Posterior cingulate gyrus (tissue), 11 donors: ENCODE measurements at regions not wholly inside any gene's neighbourhood (a gene's known extent, or its start where the extent isn't known, plus 50 kb on each side); places are given as distances from the start of the nearest gene placed in this dataset.
"Not testable (repeated sequence)": the region's sequence is repeated elsewhere in the genome, so short reads cannot be mapped to it uniquely, and the experiment has no call there.

Experiments used
- DNase-seq, 10 donors: peaks; one replicate each; pipeline versions ENCODE4 v3.0.0 to v3.0.0-alpha.2; 2020 to 2021; ENCODE audit warnings: mixed read lengths in 3 of 10
- intact Hi-C: fragments of 100-400 bp; cut with DNase I; formaldehyde crosslinking; loops from one replicate; pipeline ENCODE4 v1.15.1; 2023

DNA sequence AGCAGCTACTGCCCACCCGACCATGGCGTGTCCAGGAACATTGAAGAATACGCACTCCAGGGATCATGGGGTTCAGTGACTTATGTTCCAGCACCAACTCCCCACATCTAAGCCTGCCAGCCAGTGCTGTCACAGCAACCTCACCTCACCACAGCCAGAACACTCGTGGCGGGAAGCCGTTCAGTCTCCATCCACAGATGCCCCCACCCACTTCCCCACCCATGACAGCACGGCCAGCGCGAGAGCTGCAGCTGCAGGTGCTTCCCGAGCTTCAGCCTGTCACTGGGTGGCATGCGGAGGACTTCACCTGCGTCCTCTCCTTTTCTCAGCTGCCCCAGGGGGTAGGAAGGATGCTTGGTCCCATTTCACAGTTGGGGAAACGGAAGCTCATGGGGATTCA is 50.3 kb downstream of the RBFOX3 start:
- peak in 2 of 10 donors; percentile 43 to 57 for DNase-seq
- intact Hi-C loops: no loop called here

GRCh38 chr17:79559111-79559887 is 51.6 kb downstream of the RBFOX3 start:
- intact Hi-C loops: loop anchor here (10.0 kb wide), 1 partner anchor 56 kb away; the partner anchor contains the start of gene RBFOX3
- peak in 2 of 10 donors; percentile 4 to 5 for DNase-seq

DNA sequence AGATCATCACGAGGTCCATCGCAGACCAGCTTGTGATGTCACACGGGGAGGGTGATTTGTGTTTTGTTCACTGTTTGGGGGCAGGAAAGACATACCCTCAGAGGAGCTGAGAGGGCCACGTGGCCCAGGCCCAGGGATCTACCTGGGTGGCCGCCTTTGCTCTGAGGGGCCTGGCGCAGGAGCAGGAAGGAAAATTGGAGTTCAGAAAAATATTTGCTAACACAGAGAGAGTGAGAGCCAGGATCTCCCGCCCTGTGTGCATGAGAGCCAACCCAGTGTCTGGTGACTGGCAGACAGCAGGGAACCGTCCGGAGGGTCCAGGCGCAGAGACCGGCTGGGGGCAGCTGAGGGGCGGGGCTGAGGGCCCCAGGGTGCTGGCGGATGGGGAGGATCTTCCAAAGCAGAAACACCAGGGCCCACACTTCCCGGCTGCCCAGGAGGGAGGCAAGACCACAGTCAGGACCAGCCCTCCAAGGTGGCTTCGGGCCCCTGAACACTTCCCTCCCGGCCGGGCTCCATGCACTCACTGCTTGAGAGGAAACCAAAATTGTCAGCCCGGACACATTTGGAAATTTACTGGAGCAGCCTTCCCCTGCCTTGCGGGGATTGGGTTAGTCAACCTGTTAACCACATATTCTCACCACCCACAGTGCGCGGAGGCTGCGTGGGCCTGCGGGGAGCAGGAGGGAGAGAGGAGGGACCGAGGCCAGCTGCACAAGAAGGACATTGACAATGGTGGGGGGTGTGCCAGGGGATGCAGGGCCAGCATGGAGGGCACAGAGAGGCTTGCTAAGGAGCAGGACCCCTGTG is 52.6 kb downstream of the RBFOX3 start:
- intact Hi-C loops: loop anchor here (10.0 kb wide), 1 partner anchor 57 kb away; the partner anchor contains the start of gene RBFOX3
- peak in 5 of 10 donors; percentile 53 to 95 (median 87) for DNase-seq

DNA sequence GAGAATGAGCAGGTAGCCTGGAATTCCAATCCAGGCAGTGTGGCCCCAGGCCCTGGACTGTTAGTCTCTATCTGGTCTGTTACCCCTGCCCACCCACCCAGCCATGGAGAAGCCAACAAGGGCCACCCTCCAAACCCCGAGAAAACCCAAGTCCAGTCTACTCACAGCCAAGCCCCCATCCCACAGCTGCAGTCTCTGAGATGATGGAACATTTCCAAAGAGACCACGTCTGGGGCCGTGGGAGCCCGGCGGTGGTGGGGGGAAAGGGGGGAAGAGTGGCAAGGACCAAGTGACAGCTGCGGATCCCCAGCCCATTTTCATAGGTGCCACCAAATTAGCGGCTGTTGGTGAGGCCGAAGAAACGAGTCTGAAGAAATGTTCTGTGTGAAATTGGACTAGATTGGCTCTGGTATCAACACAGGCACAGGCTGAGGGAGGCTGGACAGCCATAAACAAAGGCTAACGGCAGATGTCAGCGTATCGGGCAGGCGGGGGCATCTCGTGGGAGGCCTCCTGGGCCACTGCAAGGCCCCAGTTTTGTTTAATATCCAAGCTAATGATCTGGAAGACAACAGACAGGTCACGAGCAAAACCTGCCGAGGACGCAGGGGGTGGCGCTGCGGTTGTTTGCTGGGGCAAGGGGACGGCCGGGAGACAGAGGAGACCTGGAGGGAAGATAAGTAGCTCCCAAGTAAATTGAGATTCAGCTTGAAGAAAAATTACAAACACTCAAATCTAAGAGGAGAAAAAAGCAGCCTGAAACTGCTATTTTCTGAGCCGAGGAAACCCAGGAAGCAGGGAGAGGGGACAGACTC is 53.4 kb downstream of the RBFOX3 start:
- intact Hi-C loops: loop anchor here (10.0 kb wide), 1 partner anchor 57 kb away; the partner anchor contains the start of gene RBFOX3
- peak in 2 of 10 donors; percentile 68 to 83 for DNase-seq

DNA sequence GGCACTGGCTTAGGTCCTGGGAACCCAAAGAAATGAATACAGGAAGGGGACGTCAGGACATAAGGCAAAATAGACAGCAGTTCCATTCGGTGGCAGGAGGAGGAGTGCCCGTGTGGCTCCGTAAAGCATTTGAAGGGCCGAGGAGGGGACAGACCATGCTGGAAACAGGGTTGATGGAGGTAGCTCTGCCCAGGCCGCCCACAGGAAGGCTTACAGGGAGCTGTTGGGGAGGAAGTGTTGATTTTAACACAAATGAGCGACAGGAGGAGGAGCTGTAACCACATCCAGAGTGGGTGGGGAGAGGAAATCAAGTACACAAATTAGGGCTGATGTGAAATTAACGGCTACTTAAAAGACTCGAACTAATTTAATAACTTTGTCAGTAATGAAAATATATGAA is 54.6 kb downstream of the RBFOX3 start:
- peak in 2 of 10 donors; percentile 66 to 78 for DNase-seq
- intact Hi-C loops: loop anchor here (10.0 kb wide), 1 partner anchor 59 kb away; the partner anchor contains the start of gene RBFOX3

DNA sequence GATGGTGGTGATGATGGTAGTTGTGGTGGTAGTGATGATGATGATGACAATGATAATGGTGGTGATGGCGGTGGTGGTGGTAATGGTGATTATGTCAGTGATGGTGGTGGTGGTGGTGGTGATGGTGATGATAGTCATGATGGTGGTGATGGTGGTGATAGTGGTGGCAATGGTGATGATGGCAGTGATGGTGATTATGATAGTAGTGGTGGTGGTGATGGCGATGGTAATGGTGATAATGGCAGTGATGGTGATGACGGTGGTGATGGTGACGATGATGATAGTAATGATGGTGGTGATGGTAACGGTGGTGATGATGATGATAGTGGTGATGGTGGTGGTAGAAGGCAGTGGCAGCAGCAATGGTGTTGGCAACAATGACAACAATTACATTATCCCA is 55.3 kb downstream of the RBFOX3 start:
- no peak for DNase-seq
- intact Hi-C loops: loop anchor here (10.0 kb wide), 1 partner anchor 59 kb away; the partner anchor contains the start of gene RBFOX3

- DNase-seq: peak in 2 of 10 donors; percentile 11 to 67
- intact Hi-C loops: loop anchor here (10.0 kb wide), 1 partner anchor 60 kb away; the partner anchor contains the start of gene RBFOX3
Measured at GRCh38 chr17:79554346-79554745, 56.5 kb downstream of the RBFOX3 start.

DNA sequence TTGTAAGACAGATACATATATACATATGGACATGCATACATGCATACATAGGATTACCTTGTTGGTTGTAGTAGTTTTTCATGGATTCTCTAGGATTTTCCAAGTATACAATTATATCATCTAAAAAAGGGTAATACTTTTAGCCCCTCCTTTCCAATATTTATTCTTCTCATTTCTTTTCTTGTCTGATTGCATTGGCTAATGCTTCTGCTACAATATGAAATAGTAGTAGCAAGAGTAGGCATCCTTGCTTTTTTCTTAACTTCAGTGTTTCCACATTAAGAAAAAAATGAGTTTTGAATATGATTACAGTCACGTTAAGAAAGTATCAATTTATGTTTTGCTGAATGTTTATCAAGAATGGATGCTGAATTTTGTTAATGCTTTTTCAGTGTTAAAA is 58.0 kb downstream of the RBFOX3 start:
- DNase-seq: no peak
- intact Hi-C loops: loop anchor here (10.0 kb wide), 1 partner anchor 62 kb away; the partner anchor contains the start of gene RBFOX3

DNA sequence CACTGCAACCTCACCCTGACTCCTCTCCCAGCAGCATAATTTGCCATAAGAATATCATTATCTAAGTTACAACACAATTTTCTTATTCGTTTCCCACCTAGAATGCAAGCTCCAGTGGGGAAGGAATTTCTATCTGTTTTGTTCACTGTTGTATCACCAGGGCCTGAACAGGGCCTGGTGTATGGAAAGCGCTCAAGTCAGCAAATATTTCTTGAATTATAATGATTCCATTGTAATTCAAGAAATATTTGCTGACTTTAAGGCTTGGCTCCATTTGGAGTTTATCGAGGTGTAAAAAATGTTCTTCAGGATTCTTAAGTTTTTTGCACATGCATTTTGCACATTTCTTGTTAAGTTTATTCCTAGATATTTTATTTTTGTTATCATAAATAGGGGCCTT is 58.4 kb downstream of the RBFOX3 start:
- intact Hi-C loops: loop anchor here (10.0 kb wide), 1 partner anchor 62 kb away; the partner anchor contains the start of gene RBFOX3
- no peak for DNase-seq

DNA sequence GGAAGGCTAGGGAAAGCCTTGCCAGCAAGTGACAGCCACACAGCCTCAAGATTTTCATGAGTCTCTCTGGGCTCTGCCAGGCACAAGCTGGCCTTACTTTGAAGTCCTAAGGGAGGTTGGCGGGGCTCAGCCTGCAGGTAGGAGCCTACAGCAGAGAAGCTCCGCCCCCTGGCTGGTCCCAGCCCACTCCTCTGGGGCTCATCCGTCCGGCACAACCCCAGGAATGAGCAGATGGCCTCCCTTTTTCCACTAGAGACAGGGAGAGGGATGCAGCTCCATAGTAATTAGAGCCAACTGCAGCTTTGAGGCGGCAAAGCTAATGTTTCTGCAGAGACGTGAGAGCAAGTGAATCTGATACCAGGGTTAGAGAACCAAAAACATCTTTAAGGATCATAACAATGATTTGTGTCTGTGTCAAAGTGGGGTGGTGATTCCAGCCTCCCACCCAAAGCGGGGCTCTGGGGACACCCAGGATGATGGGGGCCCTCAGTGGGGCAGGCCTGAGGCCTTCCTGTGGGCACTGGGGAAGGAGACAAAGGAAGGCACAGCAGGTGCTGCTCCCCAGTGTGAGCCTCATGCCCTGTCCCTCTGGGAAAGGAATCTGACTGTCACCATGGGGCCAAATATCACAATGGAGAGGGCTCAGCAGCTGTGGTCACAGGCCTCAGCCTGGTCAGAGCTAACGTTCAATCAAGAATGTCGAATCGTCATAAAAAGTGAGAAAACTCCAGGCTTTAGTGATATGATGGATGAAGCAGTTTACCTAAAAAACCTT is 61.5 kb downstream of the RBFOX3 start:
- intact Hi-C loops: no loop called here

DNA sequence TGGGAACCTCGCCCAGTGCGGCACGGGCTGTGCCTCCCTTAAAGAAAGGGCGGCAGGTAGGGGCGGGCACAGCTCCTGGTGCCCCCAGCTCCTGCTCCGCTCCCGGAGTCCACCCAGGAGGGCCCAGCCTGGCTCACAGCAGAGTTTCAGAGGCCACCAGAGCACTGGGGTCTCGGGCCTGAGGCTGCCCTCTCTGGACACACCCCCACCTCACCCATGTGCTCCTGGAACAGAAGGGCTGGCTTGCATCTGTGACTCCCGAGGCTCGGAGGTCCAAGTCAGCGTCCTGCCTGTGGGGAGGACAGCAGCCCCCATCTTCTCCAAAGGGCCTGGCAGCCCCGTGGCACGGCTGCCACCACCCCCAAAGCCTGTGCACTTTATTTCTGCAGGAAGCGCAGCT is 62.7 kb downstream of the RBFOX3 start:
- peak in 2 of 10 donors; percentile 44 to 68 for DNase-seq

More for the DNA sequence above, 61.5 kb downstream of the RBFOX3 start:
- peak in 2 of 10 donors; percentile 85 to 87 for DNase-seq

DNA sequence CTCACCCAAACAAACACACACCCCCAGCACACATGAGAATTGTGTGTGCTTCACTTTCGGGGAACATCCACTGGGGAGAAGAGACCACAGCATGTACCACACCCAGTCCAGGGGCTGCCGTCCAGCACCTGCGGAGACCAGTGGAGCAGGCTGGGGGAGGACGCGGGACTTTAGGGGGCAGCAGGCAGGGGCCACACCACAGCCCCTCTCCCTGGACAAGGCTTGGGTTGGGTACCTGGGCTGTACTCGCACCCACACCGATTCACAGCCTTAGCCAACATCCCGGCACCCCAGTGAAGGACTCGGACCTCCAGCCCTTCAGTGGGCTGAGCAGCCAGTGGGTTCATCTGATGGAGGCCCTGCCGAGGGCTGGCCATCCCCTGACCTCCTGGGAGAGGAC is 63.3 kb downstream of the RBFOX3 start:
- DNase-seq: peak in 2 of 10 donors; percentile 37 to 57
- intact Hi-C loops: no loop called here

More for the DNA sequence above, 62.7 kb downstream of the RBFOX3 start:
- intact Hi-C loops: no loop called here

GRCh38 chr17:79547171-79547570 is 63.7 kb downstream of the RBFOX3 start:
- DNase-seq: peak in 2 of 10 donors; percentile 53 to 58
- intact Hi-C loops: not testable (repeated sequence)

DNA sequence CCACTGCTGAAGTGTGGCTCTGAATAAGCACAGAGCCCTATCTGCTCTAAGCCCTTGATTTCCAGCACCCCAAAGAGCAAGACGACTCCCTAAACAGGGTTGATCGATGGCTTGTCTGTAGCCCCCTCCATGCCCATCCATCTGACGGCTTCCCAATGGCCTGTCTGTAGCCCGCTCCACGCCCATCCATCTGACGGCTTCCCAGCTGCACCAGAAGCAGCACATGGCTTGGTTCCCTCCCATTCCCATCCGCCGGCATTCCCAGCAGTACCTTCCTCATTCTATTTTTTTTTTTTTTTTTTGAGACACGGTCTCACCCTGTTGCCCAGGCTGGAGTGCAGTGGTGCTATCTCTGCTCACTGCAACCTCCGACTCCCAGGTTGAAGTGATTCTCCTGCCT is 64.5 kb downstream of the RBFOX3 start:
- DNase-seq: peak in 2 of 10 donors; percentile 72 to 83
- intact Hi-C loops: no loop called here

DNA sequence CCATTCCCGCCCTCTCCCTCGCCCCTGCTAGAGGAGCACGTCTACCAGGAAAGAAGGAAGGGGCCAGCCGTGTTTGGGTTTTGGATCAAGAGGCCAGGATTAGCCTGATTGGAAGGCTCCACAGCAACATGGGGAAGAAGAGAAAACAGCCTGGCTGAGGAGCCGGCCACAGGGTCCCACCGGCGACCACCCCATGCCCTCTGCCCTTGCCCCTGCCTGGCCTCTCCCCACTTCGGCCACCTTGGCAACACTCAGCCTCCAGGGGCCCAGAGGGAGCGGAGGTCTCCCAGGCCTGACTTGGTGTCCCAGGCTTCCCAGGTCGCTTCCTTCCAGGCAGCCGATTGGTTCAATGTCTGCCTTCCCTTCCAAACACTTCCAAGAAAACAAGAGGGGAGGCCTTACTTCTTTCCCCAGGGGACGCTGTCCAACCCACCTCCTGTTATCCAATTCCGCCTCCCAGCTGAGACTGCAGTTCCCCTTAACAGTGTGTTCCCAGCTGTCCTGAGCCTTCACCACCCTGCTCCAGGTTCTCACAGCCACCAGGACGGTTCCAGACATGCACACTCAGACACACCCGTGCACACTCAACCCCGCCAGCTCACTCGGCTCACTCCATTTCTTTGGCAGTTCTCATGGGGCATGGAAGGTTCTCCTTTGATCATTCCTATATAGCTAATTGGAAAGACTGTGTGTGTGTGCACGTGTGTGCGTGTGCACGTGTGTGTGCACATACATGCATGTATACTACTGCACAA is 65.4 kb downstream of the RBFOX3 start:
- peak in 2 of 10 donors; percentile 81 to 83 for DNase-seq
- intact Hi-C loops: no loop called here

DNA sequence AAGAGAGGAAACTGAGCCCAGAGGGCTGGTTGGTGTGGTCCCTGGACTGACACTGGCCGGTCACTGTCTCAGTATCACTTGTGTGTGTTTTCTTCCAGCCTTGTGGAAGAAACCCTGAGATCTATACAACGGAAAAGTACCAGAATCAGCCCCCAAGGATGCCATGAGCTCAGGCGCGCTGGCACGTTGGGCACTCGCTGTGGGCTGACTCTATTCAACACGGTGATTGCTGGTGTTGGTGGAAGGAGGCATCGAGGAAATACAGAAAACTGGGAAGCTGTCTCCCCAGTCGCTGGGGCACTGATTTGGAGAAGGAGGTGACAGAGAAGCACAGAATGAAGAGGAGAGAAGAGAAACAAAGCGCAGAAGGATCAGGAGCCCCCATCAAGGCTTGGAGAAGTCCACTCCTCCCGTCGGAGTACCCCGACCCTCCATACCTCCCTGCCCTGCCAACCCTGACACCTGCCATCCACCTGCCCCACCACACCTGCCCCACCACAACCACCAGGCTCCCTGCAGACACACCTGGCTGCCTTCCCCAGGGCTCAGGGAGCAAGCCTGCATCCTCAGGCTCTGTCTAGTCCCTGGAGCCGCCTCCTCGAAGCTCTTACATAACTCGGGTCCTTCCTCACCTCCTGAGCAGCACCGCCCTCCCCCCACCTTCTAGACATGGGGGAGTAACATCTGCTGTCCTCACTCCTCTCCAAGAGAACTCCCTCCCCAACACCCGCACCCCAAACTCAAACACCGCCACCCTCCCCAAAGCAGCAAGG is 66.5 kb downstream of the RBFOX3 start:
- intact Hi-C loops: no loop called here
- DNase-seq: peak in 8 of 10 donors; percentile 61 to 96 (median 74)

DNA sequence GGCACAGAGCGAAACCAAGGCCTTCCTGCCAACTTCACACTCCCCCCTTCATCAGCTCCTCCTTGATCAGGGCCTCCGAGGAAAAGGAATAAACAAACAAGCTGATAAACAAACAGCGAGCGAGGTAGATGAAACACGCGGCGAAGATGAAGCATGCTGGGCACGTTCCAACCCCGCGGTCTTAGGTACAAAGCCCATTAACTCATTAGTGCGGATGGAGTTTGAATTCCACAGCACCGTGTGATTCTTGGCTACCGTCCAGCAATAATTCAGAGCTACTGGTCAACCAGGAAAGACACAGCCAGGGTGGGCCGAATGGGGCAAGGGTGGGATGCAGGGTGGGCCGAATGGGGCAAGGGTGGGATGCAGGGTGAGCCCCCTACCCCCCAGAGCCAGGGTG is 67.3 kb downstream of the RBFOX3 start:
- intact Hi-C loops: no loop called here
- peak in 2 of 10 donors; percentile 45 to 53 for DNase-seq

GRCh38 chr17:79542718-79543117 is 68.1 kb downstream of the RBFOX3 start:
- intact Hi-C loops: no loop called here
- peak in 1 of 10 donors; percentile 48 for DNase-seq
